ENCODE measurements at regions not wholly inside any gene's neighbourhood (a gene's known extent, or its start where the extent isn't known, plus 50 kb on each side); places are given as distances from the start of the nearest gene placed in this dataset.

GRCh38 chr12:41881891-41882805, 262.5 kb downstream of the GXYLT1 start:
- DNase-seq, result no peak

- DNase-seq, result no peak
Measured at GRCh38 chr12:41869432-41869831, 275.2 kb downstream of the GXYLT1 start.

GRCh38 chr12:41866878-41867430, 277.7 kb downstream of the GXYLT1 start:
- DNase-seq, result no peak

- DNase-seq, result no peak
Measured at GRCh38 chr12:41856228-41856627, 288.4 kb downstream of the GXYLT1 start.

GRCh38 chr12:41850046-41850445, 294.6 kb downstream of the GXYLT1 start:
- DNase-seq, result no peak

- no peak for DNase-seq
Measured at GRCh38 chr12:41846718-41847117, 298.0 kb downstream of the GXYLT1 start.

GRCh38 chr12:41836416-41836815, 308.3 kb downstream of the GXYLT1 start:
- DNase-seq, result no peak

- DNase-seq, result no peak
Measured at GRCh38 chr12:41835556-41835955, 309.1 kb downstream of the GXYLT1 start.

GRCh38 chr12:41819948-41820347, 324.7 kb downstream of the GXYLT1 start:
- no peak for DNase-seq

- no peak for DNase-seq
Measured at GRCh38 chr12:41804026-41804425, 340.6 kb downstream of the GXYLT1 start.

GRCh38 chr12:41802803-41803202, 341.9 kb downstream of the GXYLT1 start:
- no peak for DNase-seq

- DNase-seq, result no peak
Measured at GRCh38 chr12:41801261-41801660, 343.4 kb downstream of the GXYLT1 start.

GRCh38 chr12:41799671-41800070, 345.0 kb downstream of the GXYLT1 start:
- DNase-seq, result no peak

GRCh38 chr12:41795910-41796309, 348.8 kb downstream of the GXYLT1 start:
- DNase-seq, result no peak

- DNase-seq, result peak; percentile 32
Measured at GRCh38 chr12:41795051-41795600, 349.5 kb downstream of the GXYLT1 start.

- no peak for DNase-seq
Measured at GRCh38 chr12:41794336-41794735, 350.3 kb downstream of the GXYLT1 start.

- DNase-seq, result no peak
Measured at GRCh38 chr12:41784957-41785356, 359.7 kb downstream of the GXYLT1 start.

- no peak for DNase-seq
Measured at GRCh38 chr12:41778934-41779333, 365.7 kb downstream of the GXYLT1 start.

GRCh38 chr12:41777064-41777790, 367.4 kb downstream of the GXYLT1 start:
- DNase-seq, result no peak

- no peak for DNase-seq
Measured at GRCh38 chr12:41772478-41772877, 372.2 kb downstream of the GXYLT1 start.

- DNase-seq, result no peak
Measured at GRCh38 chr12:41769810-41770209, 374.9 kb downstream of the GXYLT1 start.

GRCh38 chr12:41768456-41768855, 376.2 kb downstream of the GXYLT1 start:
- no peak for DNase-seq

- DNase-seq, result no peak
Measured at GRCh38 chr12:41762691-41763090, 382.0 kb downstream of the GXYLT1 start.
